HG03095 (cell line): ENCODE measurements at regions not wholly inside any gene's neighbourhood (a gene's known extent, or its start where the extent isn't known, plus 50 kb on each side); places are given as distances from the start of the nearest gene placed in this dataset.
"Not testable (repeated sequence)": the region's sequence is repeated elsewhere in the genome, so short reads cannot be mapped to it uniquely, and the experiment has no call there.

Experiments
- ATAC-seq: cut with Tn5 transposase; IDR thresholded peaks from one replicate; pipeline ENCODE4 v1.9.1; 2021; ENCODE audit warnings: moderate library complexity; ENCODE audit not compliant: unreplicated experiment

DNA sequence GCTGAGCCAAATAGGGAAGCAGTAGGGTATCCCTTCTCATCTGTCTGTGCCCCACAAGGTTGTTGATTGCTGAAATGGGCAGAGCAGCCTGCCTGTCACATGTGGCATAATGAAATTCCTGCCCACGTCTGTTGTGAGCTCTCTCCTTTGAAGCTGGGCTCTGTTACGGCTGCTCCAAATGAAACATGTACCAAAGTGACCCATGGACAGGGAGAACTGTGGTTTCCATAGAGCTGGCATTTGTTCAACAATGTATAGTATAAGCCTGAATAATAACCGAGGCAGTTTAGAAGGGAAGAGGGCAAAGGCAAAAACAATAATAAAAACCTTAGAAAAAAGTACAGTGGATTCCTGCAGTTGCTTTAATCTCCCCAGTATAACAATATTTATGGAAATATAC, 149.7 kb downstream of the LYPLAL1 start:
- ATAC-seq = no peak

DNA sequence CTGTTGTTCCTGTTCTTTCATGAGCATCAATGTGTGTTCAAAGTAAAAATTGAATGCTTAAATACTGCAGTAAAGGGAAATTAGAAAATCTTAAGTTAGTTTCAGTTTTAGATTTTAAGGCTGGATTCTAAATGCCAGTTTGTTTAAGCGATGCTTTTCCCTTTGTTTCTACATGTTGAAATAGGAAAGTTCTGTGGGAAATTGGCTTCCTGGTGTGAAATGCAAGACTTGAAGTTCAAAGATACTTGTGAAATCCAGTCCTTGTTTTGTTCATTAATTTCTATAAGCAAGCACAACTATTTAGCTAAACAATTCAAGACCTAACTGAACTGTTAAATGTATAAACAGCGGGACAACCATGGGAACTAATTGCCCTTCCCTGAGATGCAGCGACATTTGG, 149.1 kb downstream of the LYPLAL1 start:
- ATAC-seq = no peak

DNA sequence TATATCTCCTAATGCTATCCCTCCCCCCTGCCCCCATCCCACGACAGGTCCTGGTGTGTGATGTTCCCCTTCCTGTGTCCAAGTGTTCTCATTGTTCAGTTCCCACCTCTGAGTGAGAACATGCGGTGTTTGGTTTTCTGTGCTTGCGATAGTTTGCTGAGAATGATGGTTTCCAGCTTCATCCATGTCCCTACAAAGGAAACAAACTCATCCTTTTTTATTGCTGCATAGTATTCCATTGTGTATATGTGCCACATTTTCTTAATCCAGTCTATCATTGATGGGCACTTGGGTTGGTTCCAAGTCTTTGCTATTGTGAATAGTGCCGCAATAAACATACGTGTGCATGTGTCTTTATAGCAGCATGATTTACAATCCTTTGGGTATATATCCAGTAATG, 146.9 kb downstream of the LYPLAL1 start:
- not testable (repeated sequence) for ATAC-seq

DNA sequence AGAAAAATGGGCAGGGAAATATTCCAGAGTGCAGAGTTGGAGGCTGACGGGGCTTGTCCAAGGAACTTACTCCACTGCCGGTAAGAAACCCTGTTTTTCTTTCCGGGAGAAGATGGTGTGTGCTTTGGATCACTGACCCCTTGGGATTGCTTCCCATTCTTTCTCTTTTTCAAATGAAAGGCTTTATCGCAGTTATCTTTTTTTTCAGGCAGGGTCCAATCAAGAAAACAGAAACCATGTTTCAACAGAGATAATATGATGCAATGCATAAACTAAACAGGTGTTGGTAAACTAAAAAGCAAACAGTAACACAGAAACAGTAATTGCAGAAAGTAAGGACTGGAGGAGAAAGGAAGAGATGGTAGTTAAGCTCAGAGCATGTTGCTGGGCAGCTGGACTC, 145.1 kb downstream of the LYPLAL1 start:
- ATAC-seq = no peak

DNA sequence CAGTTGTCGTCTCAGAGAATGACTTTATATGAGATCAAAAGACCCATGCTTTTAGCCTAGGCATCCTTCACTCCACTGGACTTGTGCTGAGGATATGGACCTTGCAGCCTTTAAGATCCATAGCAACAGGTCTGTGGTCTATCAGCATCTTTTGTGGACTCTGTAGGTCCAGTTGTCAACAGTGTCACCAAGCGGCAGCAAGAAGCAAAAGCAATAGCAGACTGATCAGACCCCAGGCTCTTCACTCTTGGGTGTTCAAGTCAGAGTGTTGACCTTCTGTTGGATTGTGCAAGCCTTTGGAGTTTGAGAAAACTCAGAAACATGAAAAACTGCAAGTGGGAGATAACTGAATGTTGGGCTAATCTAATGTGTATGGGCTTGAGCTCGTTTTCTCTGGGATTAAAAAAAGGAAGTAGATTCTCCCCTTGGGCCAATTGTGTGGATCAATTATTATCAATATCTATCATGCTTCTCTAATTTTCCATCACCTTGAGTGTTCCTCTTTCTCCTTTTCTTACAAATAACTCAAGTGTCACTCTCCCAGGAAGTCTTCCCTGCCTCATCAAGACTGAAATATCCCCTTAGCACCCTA, 144.2 kb downstream of the LYPLAL1 start:
- no peak for ATAC-seq

DNA sequence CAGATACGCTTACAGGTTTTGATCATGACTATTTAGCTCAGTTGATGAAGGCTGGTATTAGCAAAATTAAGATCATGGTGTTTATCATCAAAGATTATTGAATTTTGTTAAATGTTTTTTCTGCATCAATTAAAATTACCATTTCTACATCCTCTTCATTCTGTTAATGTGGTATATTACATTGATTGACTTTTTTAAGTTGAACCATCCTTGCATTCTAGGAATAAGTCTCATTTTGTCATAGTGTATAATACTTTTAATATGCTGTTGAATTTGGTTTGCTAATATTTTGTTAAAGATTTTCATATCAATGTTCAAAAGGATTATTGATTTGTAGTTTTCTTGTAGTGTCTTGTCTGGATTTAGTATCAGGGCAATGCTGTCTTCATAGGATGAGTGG, 142.4 kb downstream of the LYPLAL1 start:
- ATAC-seq = no peak

DNA sequence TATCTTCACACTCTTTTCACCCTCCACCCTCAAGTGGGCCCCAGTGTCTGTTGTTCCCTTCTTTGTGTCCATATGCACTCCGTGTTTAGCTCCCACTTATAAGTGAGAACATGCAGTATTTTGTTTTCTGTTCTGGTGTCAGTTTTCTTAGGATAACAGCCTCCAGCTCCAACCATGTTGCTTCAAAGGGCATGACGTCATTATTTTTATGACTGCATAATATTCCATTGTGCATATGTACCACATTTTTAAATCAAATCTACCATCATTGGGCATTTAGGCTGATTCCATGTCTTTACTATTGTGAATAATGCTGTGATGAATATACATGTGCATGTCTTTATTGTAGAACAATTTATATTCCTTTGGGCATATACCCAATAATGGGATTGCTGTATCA, 140.3 kb downstream of the LYPLAL1 start:
- ATAC-seq = no peak

DNA sequence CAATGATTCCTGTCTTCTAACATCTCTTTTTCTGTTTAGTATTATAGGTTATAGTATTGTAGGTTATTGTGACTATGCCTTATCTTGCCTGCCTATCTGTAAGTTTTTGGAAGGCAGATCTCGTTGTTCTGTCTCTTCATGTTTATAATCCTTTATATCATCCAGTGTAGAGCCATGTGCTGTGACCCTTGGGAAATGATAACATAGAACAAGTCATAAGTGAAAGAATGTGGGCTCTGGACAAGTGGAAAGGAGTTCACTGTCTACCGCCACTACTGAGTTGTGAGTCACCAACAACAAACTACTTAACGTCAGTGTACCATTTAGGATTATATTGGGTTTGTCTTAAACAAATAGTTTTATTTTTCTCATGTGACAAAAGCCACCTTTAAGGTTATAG, 139.3 kb downstream of the LYPLAL1 start:
- ATAC-seq = no peak

DNA sequence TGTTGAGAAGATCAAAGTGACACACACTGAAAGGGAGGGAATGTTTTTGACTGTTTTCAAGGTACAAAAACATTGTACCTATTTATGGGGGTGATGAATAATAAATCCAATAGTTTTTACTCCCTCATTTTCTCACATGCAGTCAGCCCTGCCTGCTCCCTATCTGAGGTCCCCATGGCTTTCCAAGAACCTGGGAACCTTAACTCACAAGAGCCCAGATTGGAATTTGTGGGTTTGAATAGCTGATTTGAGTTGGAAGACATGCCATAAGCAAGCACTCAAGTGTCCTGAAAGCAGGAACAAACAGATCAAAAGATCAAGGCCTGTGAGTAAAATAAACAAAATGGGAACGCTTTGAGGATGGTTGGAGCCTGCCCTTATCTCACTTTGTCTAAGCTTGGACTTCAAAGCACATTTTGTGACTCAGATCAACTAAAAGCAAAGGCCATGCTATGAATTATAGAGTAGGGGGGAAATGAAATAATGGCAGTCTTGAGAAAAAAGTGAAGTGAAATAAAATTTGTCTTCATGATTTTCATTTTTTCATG, 136.6 kb downstream of the LYPLAL1 start:
- no peak for ATAC-seq

DNA sequence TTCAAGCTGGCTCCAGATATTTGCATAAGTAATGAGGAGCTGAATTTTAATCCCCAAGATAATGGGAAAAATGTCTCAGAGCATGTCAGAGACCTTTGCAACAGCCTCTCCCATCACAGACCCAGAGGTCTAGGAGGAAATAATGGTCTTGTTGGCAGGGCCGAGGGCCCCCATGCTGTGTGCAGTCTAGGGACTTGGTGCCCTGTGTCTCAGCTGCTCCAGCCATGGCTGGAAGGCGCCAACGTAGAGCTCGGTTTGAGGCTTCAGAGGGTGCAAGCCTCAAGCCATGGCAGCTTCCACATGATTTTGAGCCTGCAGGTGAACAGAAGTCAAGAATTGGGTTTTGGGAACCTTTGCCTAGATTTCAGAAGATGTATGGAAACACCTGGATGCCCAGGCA, 134.7 kb downstream of the LYPLAL1 start:
- ATAC-seq = no peak

DNA sequence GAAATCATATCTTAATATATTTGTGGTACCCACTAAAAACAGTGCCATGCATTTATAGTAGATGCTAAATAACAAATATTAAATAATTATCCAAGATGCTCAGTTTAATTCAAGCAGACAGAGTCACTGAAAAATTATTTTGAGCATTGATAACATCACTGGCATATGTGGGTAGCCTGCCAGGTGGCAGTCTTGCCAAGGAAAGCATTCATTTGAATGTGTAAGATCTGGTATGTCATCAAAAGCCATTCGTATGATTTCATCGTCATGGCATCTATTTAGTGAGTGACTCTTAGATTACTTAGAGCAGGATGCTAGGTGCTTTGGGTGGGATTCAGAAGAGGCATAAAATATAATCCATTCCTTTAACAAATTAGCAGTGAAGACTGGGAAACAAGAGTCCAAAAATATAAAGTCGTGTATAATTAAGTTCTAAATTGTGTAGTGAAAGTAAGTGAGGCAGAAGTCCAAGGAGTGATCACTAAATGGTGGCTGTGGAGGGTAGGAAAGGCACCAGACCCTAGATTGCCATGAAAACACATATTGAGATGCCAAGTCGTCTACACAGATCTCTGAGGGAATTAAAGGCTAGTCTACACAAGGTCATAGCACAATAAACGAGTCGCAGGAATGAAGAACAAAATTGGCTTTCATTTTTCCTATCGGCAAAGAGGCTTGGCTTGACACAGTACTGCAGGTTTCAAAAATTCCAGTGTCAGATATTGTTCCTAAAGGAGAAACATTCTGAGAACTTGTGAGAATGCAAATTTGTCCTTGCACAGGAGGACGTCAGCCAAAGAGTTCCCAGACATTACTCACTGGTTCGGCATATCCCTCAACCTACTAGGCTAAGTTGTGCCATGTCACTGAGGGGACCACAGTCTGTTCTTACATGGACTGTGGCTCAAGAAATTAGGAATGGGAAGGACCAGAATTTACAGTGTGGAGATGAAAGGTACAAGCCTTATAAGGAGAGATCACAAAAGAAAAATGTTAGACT, 130.8 kb downstream of the LYPLAL1 start:
- ATAC-seq = no peak

DNA sequence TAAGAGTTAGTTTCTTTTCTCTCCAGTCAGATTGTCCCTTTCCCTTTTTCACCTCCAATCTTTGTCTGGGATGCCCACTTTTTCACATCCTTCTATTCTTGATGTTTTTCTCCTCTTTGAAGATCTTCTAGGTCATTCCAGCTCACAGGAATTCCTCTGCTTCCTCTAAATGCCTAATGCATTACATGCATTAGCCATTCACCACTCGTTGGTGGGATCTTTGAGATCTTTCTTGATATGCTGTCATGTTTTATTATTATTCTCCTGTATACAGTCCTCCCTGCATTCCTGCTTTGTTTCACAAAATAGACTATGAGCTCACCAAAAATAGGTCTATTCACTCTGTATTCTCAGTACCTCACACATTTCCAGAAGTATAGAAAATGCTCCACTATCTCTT, 129.0 kb downstream of the LYPLAL1 start:
- no peak for ATAC-seq

DNA sequence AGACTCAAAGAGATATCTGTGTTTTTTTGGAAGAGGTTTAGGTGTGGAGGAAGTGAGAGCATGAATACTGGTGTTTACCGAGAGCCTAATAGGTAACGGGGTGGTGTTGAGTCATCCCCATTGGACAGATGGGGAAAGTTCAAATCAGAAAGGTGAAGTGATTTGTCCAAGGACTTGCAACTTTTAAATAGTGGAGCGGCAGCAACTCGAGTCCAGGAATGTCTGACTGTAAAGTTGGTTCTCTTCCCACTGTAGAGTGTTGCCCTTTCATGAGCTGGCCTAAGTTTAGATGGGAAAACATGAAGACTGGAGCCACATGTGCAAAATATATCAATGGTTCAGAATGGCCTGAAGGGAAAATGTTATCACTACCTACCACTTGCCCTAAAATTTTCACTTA, 125.7 kb downstream of the LYPLAL1 start:
- ATAC-seq = no peak

DNA sequence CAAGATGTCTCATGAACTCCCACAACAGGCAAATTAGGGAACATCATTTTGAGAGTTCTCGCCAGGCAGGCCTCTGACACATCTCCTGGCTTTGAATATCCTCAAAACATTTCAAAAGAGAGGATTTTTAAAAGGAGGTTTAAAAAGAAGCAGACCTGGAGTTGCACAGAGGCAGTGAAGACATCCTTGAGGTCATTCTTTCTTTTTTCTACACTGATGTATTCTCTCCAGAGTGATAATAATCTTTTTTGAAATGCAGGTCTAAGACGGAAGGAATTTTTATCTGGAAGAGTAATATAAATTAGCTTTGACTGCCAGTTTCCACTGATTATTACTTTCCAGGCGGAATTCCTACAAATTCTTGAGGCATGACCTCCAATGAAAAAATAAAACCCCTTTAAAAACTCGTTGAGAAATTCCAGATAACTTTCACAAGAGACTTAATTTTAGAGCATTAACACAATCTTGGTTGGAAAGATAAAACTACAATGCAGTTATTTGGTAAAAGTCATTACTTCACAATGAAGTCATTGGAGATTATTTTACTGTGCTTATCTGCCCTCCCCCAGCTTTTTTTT, 125.0 kb downstream of the LYPLAL1 start:
- ATAC-seq = no peak

DNA sequence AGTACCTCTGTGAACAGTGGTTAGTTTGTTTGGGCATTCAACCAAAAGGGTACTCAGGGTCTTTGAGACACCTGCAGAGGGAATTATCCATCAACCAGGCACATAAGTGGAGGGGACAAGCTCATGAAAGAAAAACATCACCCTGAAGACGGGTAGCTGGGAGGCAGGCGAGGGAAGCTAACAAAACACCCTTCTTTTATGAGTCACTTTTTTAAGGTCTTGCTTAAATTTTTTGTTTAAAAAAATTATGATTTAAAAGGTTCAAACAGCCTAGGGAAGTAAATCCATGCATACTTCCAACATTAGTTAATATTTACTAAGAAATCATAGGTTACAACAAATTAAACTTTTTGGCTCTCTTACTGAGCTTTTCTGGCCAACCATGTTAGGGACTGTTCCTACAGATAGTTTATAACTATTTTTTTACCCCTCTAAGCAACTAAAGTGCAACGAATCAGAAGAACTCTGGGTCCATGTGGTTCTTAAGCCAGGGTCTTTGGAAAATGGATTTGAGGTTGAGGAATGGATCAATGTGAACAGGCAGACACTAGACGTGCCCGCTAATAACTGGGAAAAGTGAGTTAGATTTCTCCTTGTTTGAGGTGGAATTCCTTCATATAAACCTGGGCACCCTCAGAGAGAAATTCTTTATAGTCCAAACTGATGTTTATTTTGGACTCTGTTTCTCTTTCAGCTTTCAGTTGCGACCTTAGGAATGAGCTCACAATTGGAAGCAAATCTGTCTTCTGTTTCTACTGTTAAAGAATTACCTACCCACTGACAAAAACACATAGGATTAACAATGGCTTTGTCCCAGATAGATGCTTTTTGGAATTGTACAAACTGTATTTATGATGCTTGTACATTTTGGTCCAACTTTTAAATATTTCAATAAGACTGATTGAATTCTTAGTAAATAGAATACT, 123.0 kb downstream of the LYPLAL1 start:
- ATAC-seq = no peak

DNA sequence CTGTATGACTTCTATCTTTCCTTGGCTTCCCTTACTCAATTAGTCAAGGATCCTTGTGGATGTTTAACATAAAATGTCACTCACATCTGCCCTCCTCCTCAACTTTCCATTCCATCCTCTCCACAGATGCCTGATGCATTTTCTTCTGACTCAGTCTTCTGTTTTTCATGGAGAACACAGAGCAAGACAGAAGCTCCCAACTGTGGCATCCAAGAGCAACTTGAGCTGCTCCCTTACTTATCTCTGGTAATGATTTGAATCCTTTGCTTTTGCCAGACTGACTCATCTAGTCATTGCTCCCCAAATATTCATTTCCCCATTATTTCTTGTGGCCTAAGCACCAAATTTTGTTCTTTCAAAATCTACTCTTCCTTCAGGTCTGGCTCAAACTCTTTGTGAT, 120.6 kb downstream of the LYPLAL1 start:
- no peak for ATAC-seq

DNA sequence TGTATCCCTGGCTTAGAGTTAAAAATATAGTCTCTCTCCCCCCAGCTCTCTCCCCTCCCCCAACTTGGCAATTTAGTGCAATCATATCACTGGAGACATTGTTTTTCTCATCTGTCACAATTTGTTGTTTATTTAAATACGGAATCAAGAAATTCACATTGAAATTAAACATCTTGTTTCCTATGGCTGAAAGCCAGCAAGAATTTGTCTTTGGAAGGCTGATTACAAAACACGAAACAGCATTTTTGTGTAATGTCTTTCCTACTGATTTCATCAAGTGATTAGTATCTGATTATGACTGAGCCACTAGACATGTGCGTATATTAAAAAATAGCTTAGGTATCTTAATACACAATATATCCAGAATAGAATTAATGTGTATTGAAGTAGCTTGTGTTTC, 119.7 kb downstream of the LYPLAL1 start:
- no peak for ATAC-seq

DNA sequence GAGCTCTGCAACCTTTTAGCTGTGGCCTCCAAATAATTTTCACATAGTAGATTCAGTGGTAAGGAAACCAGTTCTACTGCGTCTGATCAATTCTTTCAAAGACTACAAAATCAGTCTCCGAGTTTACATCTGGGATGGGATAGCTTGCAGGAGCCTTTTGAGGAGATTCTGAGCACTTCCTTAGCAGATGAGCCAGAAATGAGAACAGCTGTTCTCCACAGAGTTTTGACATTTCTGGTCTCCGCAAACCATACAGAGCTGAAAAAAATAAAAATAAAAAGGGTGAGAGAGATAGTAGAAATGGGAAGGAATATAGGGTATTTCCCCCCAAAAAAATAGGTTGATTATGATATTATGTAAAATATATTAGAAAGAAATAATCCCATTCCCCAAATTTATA, 119.3 kb downstream of the LYPLAL1 start:
- no peak for ATAC-seq

DNA sequence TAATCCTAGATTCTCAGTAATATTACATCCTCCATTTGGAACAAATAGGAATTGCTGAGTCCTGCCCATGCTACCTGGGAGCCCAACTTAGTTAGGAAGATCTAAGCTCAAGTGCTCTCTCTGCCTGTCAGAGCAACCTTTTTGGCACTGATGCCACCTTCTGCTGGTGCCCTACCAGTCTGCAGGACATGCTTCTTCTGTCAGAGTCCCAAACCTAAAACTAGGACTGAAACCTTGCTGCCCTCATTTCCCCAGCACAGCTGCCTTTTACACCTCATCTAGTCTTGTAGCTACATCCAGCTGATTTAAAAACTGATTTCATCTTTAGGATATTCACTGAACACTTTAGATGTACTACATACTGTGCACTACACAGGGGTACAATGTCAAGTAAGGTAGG, 118.7 kb downstream of the LYPLAL1 start:
- no peak for ATAC-seq

DNA sequence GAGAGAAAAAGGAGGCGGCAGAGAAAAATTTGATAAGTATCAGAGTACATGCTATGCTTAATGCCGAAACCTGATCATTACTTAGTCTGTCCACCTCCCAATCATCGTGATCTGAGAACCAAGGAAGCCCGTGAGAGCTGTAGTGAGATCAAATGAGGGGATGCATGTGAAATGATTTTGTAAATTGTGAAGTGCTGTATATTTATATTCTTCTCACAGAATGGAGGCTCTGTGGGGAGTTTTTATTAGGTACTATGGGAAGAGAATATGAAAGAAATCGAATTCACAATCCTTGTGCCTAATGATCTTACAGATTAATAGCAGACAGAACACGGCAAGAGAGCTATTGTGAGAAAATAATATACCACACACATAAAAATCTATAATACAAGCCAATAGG, 115.5 kb downstream of the LYPLAL1 start:
- no peak for ATAC-seq

DNA sequence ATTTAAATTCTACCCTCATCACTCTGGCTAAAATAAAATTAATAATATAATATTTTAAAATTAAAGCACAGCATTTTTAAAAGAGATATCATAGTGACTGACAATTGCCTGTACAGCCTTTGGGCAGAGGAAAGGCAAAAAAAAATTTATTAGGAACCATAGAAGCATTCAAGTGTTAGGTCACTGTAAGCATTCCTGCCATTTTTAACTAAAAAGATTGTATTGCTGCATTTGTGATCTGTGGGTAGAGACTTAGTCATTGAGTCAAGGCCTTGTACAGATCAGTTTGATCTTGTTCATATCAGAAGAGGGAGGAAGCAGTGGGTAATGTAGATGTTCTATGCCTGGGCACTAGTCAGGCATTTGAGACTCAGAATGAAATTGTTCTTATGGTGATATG, 109.9 kb downstream of the LYPLAL1 start:
- no peak for ATAC-seq
